Karpas-422 (cell line): ENCODE measurements at regions not wholly inside any gene's neighbourhood (a gene's known extent, or its start where the extent isn't known, plus 50 kb on each side); places are given as distances from the start of the nearest gene placed in this dataset.

Experiments used
- DNase-seq: peaks from one replicate; pipeline ENCODE4 v3.0.0-alpha.2; 2015
- H2AFZ ChIP-seq: fragments of 200-600 bp; sonication (generic); 2 replicates; pipeline ENCODE4 v1.6.1; 2014; ENCODE audit warnings: antibody characterized with exemption, low read length, mixed read lengths
- H3K27ac ChIP-seq: fragments of 200-600 bp; sonication (generic); 2 replicates; pipeline ENCODE4 v1.5.1; 2014; ENCODE audit warnings: mild to moderate bottlenecking, low read length, moderate library complexity
- H3K27me3 ChIP-seq: fragments of 200-600 bp; sonication (generic); 2 replicates; pipeline ENCODE4 v1.6.1; 2014; ENCODE audit warnings: low read length, mixed read lengths
- H3K36me3 ChIP-seq: fragments of 200-600 bp; sonication (generic); 2 replicates; pipeline ENCODE4 v1.6.1; 2014; ENCODE audit warnings: low read length, mixed read lengths; ENCODE audit not compliant: insufficient read depth
- H3K4me1 ChIP-seq: fragments of 200-600 bp; sonication (generic); 2 replicates; pipeline ENCODE4 v1.6.1; 2014; ENCODE audit warnings: mild to moderate bottlenecking, low read length, mixed read lengths
- H3K4me2 ChIP-seq: fragments of 200-600 bp; sonication (generic); 2 replicates; pipeline ENCODE4 v1.6.1; 2014; ENCODE audit warnings: low read length, low read depth, mild to moderate bottlenecking; ENCODE audit not compliant: poor library complexity, severe bottlenecking
- H3K4me3 ChIP-seq: fragments of 200-600 bp; sonication (generic); 2 replicates; pipeline ENCODE4 v1.5.1; 2014; ENCODE audit warnings: mild to moderate bottlenecking, antibody characterized with exemption, low read length, mixed read lengths
- H3K79me2 ChIP-seq: fragments of 200-600 bp; sonication (generic); 2 replicates; pipeline ENCODE4 v1.6.1; 2014; ENCODE audit warnings: mild to moderate bottlenecking, low read length, mixed read lengths
- H3K9ac ChIP-seq: fragments of 200-600 bp; sonication (generic); 2 replicates; pipeline ENCODE4 v1.6.0; 2014; ENCODE audit warnings: low read length
- H3K9me2 ChIP-seq: fragments of 200-600 bp; sonication (generic), shearing (Covaris generic); replicated peaks from 2 replicates; pipeline ENCODE4 v1.6.0; 2014; ENCODE audit warnings: mild to moderate bottlenecking, low read length, moderate library complexity; ENCODE audit not compliant: insufficient read depth
- H3K9me3 ChIP-seq: fragments of 300-700, 200-600 bp; sonication (generic); 2 replicates; pipeline ENCODE4 v1.6.1; 2014; ENCODE audit warnings: low read length, mixed read lengths
- H4K20me1 ChIP-seq: fragments of 200-600 bp; sonication (generic); 2 replicates; pipeline ENCODE4 v1.6.1; 2014; ENCODE audit warnings: mild to moderate bottlenecking, antibody characterized with exemption, low read length, low read depth; ENCODE audit not compliant: insufficient read depth

GRCh38 chr1:190583862-190584261 is 106.2 kb upstream of the BRINP3 start:
- Histone ChIP-seq H3K4me1 (no peaks in the 10 kb centered on the region), H3K4me2 (no peak overlapping the region), H4K20me1 (no peaks in the 10 kb centered on the region)

GRCh38 chr1:190588424-190588823 is 110.8 kb upstream of the BRINP3 start:
- H3K79me2 ChIP-seq = no peaks in the 10 kb centered on the region
- no peak overlapping the region for H3K4me2 ChIP-seq
- peaks cover 26% of the 10 kb centered on the region for H3K9me3 ChIP-seq
- DNase-seq = no peak
- H3K4me3 ChIP-seq = no peak overlapping the region
- H3K4me1 ChIP-seq = no peaks in the 10 kb centered on the region
- no peaks in the 10 kb centered on the region for H3K36me3 ChIP-seq
- H3K27me3 ChIP-seq = no peaks in the 10 kb centered on the region
- no peaks in the 10 kb centered on the region for H4K20me1 ChIP-seq
- no peak overlapping the region for H3K27ac ChIP-seq
- no peak overlapping the region for H2AFZ ChIP-seq
- H3K9ac ChIP-seq = no peak overlapping the region
- no peaks in the 10 kb centered on the region for H3K9me2 ChIP-seq

More at GRCh38 chr1:190583862-190584261, 106.2 kb upstream of the BRINP3 start:
- Histone ChIP-seq H3K4me3 (no peak overlapping the region), H3K9me2 (no peaks in the 10 kb centered on the region), H3K27me3 (no peaks in the 10 kb centered on the region), H3K79me2 (no peaks in the 10 kb centered on the region), H3K9me3 (peaks cover 20% of the 10 kb centered on the region; the same call in 1 of the 2 replicates), H3K27ac (no peak overlapping the region), H3K9ac (no peak overlapping the region), H3K36me3 (no peaks in the 10 kb centered on the region), H2AFZ (no peak overlapping the region)
- no peak for DNase-seq

- H3K4me3 ChIP-seq = no peak overlapping the region
- H2AFZ ChIP-seq = no peak overlapping the region
- no peaks in the 10 kb centered on the region for H4K20me1 ChIP-seq
- peaks cover 28% of the 10 kb centered on the region for H3K9me3 ChIP-seq
- H3K4me1 ChIP-seq = no peaks in the 10 kb centered on the region
- no peak overlapping the region for H3K9ac ChIP-seq
- H3K9me2 ChIP-seq = no peaks in the 10 kb centered on the region
- no peak overlapping the region for H3K27ac ChIP-seq
- no peaks in the 10 kb centered on the region for H3K79me2 ChIP-seq
- no peaks in the 10 kb centered on the region for H3K36me3 ChIP-seq
- DNase-seq = no peak
- H3K4me2 ChIP-seq = no peak overlapping the region
- no peaks in the 10 kb centered on the region for H3K27me3 ChIP-seq
Measured at GRCh38 chr1:190595438-190595837, 117.8 kb upstream of the BRINP3 start.

GRCh38 chr1:190597294-190597693 is 119.6 kb upstream of the BRINP3 start:
- peaks cover 24% of the 10 kb centered on the region for H3K9me3 ChIP-seq
- H3K27me3 ChIP-seq = no peaks in the 10 kb centered on the region
- no peak overlapping the region for H3K4me2 ChIP-seq
- no peaks in the 10 kb centered on the region for H3K9me2 ChIP-seq
- H4K20me1 ChIP-seq = no peaks in the 10 kb centered on the region
- no peak overlapping the region for H3K9ac ChIP-seq
- H3K79me2 ChIP-seq = no peaks in the 10 kb centered on the region
- no peak overlapping the region for H3K4me3 ChIP-seq
- H3K4me1 ChIP-seq = no peaks in the 10 kb centered on the region
- no peaks in the 10 kb centered on the region for H3K36me3 ChIP-seq
- DNase-seq = no peak
- no peak overlapping the region for H3K27ac ChIP-seq
- no peak overlapping the region for H2AFZ ChIP-seq

GRCh38 chr1:190599670-190600069 is 122.0 kb upstream of the BRINP3 start:
- no peak overlapping the region for H2AFZ ChIP-seq

GRCh38 chr1:190602325-190602724 is 124.7 kb upstream of the BRINP3 start:
- Histone ChIP-seq H3K9me2 (no peaks in the 10 kb centered on the region), H3K27ac (no peak overlapping the region), H3K4me2 (no peak overlapping the region), H2AFZ (no peak overlapping the region), H3K4me1 (no peaks in the 10 kb centered on the region), H4K20me1 (no peaks in the 10 kb centered on the region), H3K4me3 (no peak overlapping the region), H3K27me3 (no peaks in the 10 kb centered on the region), H3K9ac (no peak overlapping the region), H3K79me2 (no peaks in the 10 kb centered on the region), H3K9me3 (peaks cover 14% of the 10 kb centered on the region), H3K36me3 (no peaks in the 10 kb centered on the region)
- no peak for DNase-seq

More at GRCh38 chr1:190599670-190600069, 122.0 kb upstream of the BRINP3 start:
- Histone ChIP-seq H3K9ac (no peak overlapping the region), H3K9me3 (peaks cover 27% of the 10 kb centered on the region), H3K4me2 (no peak overlapping the region), H3K79me2 (no peaks in the 10 kb centered on the region), H3K27ac (no peak overlapping the region), H3K4me1 (no peaks in the 10 kb centered on the region), H3K9me2 (no peaks in the 10 kb centered on the region), H4K20me1 (no peaks in the 10 kb centered on the region), H3K4me3 (no peak overlapping the region), H3K36me3 (no peaks in the 10 kb centered on the region), H3K27me3 (no peaks in the 10 kb centered on the region)
- DNase-seq = no peak

- Histone ChIP-seq H3K4me3 (no peak overlapping the region), H3K36me3 (no peaks in the 10 kb centered on the region)
Measured at GRCh38 chr1:190608282-190608681, 130.6 kb upstream of the BRINP3 start.

GRCh38 chr1:190615818-190616217 is 138.2 kb upstream of the BRINP3 start:
- no peak overlapping the region for H3K4me2 ChIP-seq
- no peak for DNase-seq

More at GRCh38 chr1:190608282-190608681, 130.6 kb upstream of the BRINP3 start:
- H3K4me1 ChIP-seq = no peaks in the 10 kb centered on the region
- H3K79me2 ChIP-seq = no peaks in the 10 kb centered on the region
- H3K9me3 ChIP-seq = peaks cover 7% of the 10 kb centered on the region; the same call in 1 of the 2 replicates
- H3K27ac ChIP-seq = no peak overlapping the region
- no peaks in the 10 kb centered on the region for H4K20me1 ChIP-seq
- no peak overlapping the region for H3K9ac ChIP-seq
- H2AFZ ChIP-seq = no peak overlapping the region
- no peaks in the 10 kb centered on the region for H3K9me2 ChIP-seq
- no peaks in the 10 kb centered on the region for H3K27me3 ChIP-seq
- DNase-seq = no peak
- H3K4me2 ChIP-seq = no peak overlapping the region

GRCh38 chr1:190616235-190616634 is 138.6 kb upstream of the BRINP3 start:
- H3K36me3 ChIP-seq = no peaks in the 10 kb centered on the region
- H3K27me3 ChIP-seq = no peaks in the 10 kb centered on the region
- H3K9ac ChIP-seq = no peak overlapping the region

More at GRCh38 chr1:190615818-190616217, 138.2 kb upstream of the BRINP3 start:
- Histone ChIP-seq H3K9ac (no peak overlapping the region), H3K36me3 (no peaks in the 10 kb centered on the region), H3K4me3 (no peak overlapping the region), H2AFZ (0 out of 2 replicates have a peak overlapping the region, but pooled peaks have one; percentile 75), H3K9me2 (no peaks in the 10 kb centered on the region), H3K27ac (no peak overlapping the region), H3K4me1 (no peaks in the 10 kb centered on the region), H3K27me3 (no peaks in the 10 kb centered on the region), H3K9me3 (peaks cover 6% of the 10 kb centered on the region), H4K20me1 (no peaks in the 10 kb centered on the region), H3K79me2 (no peaks in the 10 kb centered on the region)

More at GRCh38 chr1:190616235-190616634, 138.6 kb upstream of the BRINP3 start:
- no peak overlapping the region for H3K4me3 ChIP-seq
- no peaks in the 10 kb centered on the region for H3K9me2 ChIP-seq
- no peak overlapping the region for H3K27ac ChIP-seq
- H4K20me1 ChIP-seq = no peaks in the 10 kb centered on the region
- no peak overlapping the region for H2AFZ ChIP-seq
- no peaks in the 10 kb centered on the region for H3K79me2 ChIP-seq
- H3K4me1 ChIP-seq = no peaks in the 10 kb centered on the region
- no peak overlapping the region for H3K4me2 ChIP-seq
- DNase-seq = no peak
- H3K9me3 ChIP-seq = peaks cover 6% of the 10 kb centered on the region
